Cardiac fibroblast (primary cell): ENCODE measurements at regions not wholly inside any gene's neighbourhood (a gene's known extent, or its start where the extent isn't known, plus 50 kb on each side); places are given as distances from the start of the nearest gene placed in this dataset.
"Not testable (repeated sequence)": the region's sequence is repeated elsewhere in the genome, so short reads cannot be mapped to it uniquely, and the experiment has no call there.

Source experiments
- DNase-seq, 2 donors: peaks; one replicate each; pipeline versions ENCODE4 v3.0.0 to v3.0.0-alpha.2; 2010; ENCODE audit warnings: low read depth in 2 of 2
- H3K4me3 ChIP-seq, 2 donors: replicated peaks in 1 of 2; 1 replicate in 1 of 2; 2 replicates in 1 of 2; pipeline ENCODE4 v1.5.1; 2011; ENCODE audit warnings: low read depth in 2 of 2, low read length in 2 of 2, mild to moderate bottlenecking in 2 of 2, moderate library complexity in 1 of 2
- CTCF ChIP-seq: IDR thresholded peaks from one replicate; pipeline ENCODE4 v1.5.1; 2011; ENCODE audit warnings: low read depth, mild to moderate bottlenecking, low read length, inconsistent platforms

GRCh38 chr5:158039441-158039840 lies 180.5 kb upstream of the CLINT1 start:
- no peak for TF ChIP-seq CTCF
- H3K4me3 ChIP-seq: no peak overlapping the region
- no peak for DNase-seq

GRCh38 chr5:158036983-158037595 lies 178.1 kb upstream of the CLINT1 start:
- DNase-seq, H3K4me3 ChIP-seq: not testable (repeated sequence)

- H3K4me3 ChIP-seq, DNase-seq: not testable (repeated sequence)
These were observed 175.6 kb upstream of the CLINT1 start for GRCh38 chr5:158034586-158034985.

- no peak for DNase-seq
- no peak overlapping the region for H3K4me3 ChIP-seq
- no peak for TF ChIP-seq CTCF
These were observed 174.8 kb upstream of the CLINT1 start for GRCh38 chr5:158033724-158034123.

- TF ChIP-seq CTCF: no peak
- DNase-seq: no peak
- no peak overlapping the region for H3K4me3 ChIP-seq
These were observed 174.1 kb upstream of the CLINT1 start for GRCh38 chr5:158033076-158033475.

GRCh38 chr5:158032246-158032645 lies 173.3 kb upstream of the CLINT1 start:
- no peak for DNase-seq
- H3K4me3 ChIP-seq: no peak overlapping the region
- TF ChIP-seq CTCF: no peak

- no peak for TF ChIP-seq CTCF
- no peak for DNase-seq
- no peak overlapping the region for H3K4me3 ChIP-seq
These were observed 169.1 kb upstream of the CLINT1 start for GRCh38 chr5:158027806-158028775.
